ENCODE measurements at regions not wholly inside any gene's neighbourhood (a gene's known extent, or its start where the extent isn't known, plus 50 kb on each side); places are given as distances from the start of the nearest gene placed in this dataset.

DNA sequence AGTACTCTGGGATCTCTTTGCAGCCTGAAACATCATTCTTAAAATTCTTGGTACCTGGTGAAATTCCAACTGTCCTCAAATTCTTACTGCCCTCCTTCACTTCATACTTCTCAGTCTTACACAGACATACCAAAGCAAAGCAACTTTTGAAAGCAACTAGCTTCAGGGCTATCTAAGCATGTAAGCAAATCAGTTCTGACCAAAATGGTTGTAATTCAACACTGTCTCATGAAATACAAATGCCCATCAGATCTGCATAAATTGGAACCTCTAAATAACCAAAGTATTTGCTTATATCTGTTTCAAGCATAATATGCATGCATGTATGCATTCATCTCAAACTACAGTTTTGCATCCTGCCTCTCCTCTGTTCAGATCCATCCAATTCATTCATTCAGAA lies 308.1 kb upstream of the PPARGC1A start:
- Histone ChIP-seq H3K27me3 (no peaks in the 10 kb centered on the region), H3K36me3 (no peaks in the 10 kb centered on the region)
- intact Hi-C loops (cut with DNase I): no loop called here

GRCh38 chr4:24196785-24197184 lies 306.9 kb upstream of the PPARGC1A start:
- DNase-seq: no peak
- Histone ChIP-seq H3K27ac (no peak overlapping the region), H3K4me3 (replicated peaks in 1 of 3) (no peak overlapping the region), H3K36me3 (no peaks in the 10 kb centered on the region), H3K9me3 (no peaks in the 10 kb centered on the region), H3K27me3 (no peaks in the 10 kb centered on the region), H3K4me1 (no peaks in the 10 kb centered on the region)
- WGBS, 2 donors: 75 to 88% methylated on average over 1 of the region's 1 CpG
- intact Hi-C loops (cut with DNase I): no loop called here
- TF ChIP-seq CTCF (IDR thresholded peaks at IDR 0.05) (no peak), POLR2A (IDR thresholded peaks at IDR 0.05) (no peak)

More for the DNA sequence above, 308.1 kb upstream of the PPARGC1A start:
- H3K4me3 ChIP-seq (replicated peaks in 1 of 3): no peak overlapping the region
- H3K9me3 ChIP-seq: no peaks in the 10 kb centered on the region
- no peak overlapping the region for H3K27ac ChIP-seq
- no peak for DNase-seq
- TF ChIP-seq POLR2A (IDR thresholded peaks at IDR 0.05) (no peak), CTCF (IDR thresholded peaks at IDR 0.05) (no peak)
- H3K4me1 ChIP-seq: no peaks in the 10 kb centered on the region

GRCh38 chr4:24195991-24196736 lies 306.3 kb upstream of the PPARGC1A start:
- intact Hi-C loops (cut with DNase I): no loop called here
- 80 to 83% methylated on average over 3 of the region's 3 CpGs for WGBS, 2 donors
- no peaks in the 10 kb centered on the region for H3K36me3 ChIP-seq
- H3K4me1 ChIP-seq: no peaks in the 10 kb centered on the region
- no peaks in the 10 kb centered on the region for H3K27me3 ChIP-seq
- peak in 1 of 2 donors; percentile 17 for DNase-seq
- peak in 3 of 6 experiments; percentile 30 to 32 (median 31) for TF ChIP-seq CTCF (IDR thresholded peaks at IDR 0.05)
- no peak for TF ChIP-seq POLR2A (IDR thresholded peaks at IDR 0.05)
- no peak overlapping the region for H3K27ac ChIP-seq
- no peak overlapping the region for H3K4me3 ChIP-seq (replicated peaks in 1 of 3)
- H3K9me3 ChIP-seq: no peaks in the 10 kb centered on the region

- DNase-seq: no peak
- no peaks in the 10 kb centered on the region for H3K27me3 ChIP-seq
- no peaks in the 10 kb centered on the region for H3K4me1 ChIP-seq
- no peak for TF ChIP-seq CTCF (IDR thresholded peaks at IDR 0.05)
- TF ChIP-seq POLR2A (IDR thresholded peaks at IDR 0.05): no peak
- WGBS, 2 donors: 85 to 86% methylated on average over 6 of the region's 6 CpGs
- H3K27ac ChIP-seq: no peak overlapping the region
- no peaks in the 10 kb centered on the region for H3K9me3 ChIP-seq
- no peaks in the 10 kb centered on the region for H3K36me3 ChIP-seq
- H3K4me3 ChIP-seq (replicated peaks in 1 of 3): no peak overlapping the region
- intact Hi-C loops (cut with DNase I): no loop called here
Observed at GRCh38 chr4:24192018-24192641, 302.3 kb upstream of the PPARGC1A start.
